ENCODE measurements at regions not wholly inside any gene's neighbourhood (a gene's known extent, or its start where the extent isn't known, plus 50 kb on each side); places are given as distances from the start of the nearest gene placed in this dataset.

GRCh38 chr5:162485666-162486292, 418.2 kb downstream of the GABRG2 start:
- no peak for DNase-seq (ENCODE audit: low read depth in 2 of 2)

DNA sequence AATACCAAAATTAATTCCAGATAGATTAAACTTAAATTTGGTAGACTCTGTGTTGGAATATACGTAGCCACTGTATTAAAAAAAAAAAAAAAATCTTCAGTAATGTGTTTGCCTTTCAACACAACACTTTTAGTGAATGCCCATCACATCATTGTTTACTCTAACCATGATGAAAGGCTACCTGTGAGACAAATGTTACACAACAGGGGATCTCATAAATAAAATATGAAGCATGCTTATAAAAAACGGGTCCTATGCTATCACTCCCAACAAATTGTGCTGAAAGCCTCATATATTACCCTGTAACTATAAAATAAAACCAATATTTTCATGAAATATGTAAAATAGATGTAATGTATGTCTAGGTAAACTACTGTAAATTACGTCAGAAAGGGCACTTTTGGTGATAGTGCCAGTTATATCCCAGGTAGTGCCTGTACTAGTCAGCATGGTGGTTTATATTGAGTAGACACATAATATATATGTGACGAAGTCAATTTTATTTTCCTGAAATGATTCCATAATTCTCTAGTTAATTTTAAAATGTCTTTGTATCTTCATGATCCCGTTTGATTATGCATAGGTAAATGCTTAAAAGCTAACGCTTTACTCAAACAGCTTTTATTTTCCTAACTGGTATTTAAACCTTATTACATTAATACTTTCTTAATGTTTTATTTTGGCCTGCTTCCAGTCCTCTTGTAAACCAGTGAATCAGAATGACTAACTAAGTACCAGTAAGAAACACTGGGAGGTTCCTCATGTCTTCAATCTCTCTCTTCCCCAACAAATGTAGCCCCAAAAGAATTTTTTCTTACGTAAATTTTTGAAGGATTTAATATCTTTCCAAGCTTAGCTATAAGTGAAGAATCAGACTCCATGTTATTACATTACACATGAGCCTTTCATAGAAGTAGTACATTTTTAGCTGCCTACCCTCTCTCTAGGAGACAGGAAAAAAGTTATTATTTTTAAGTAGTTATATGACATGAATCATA, 420.3 kb downstream of the GABRG2 start:
- no peak for DNase-seq (ENCODE audit: low read depth in 2 of 2)

DNA sequence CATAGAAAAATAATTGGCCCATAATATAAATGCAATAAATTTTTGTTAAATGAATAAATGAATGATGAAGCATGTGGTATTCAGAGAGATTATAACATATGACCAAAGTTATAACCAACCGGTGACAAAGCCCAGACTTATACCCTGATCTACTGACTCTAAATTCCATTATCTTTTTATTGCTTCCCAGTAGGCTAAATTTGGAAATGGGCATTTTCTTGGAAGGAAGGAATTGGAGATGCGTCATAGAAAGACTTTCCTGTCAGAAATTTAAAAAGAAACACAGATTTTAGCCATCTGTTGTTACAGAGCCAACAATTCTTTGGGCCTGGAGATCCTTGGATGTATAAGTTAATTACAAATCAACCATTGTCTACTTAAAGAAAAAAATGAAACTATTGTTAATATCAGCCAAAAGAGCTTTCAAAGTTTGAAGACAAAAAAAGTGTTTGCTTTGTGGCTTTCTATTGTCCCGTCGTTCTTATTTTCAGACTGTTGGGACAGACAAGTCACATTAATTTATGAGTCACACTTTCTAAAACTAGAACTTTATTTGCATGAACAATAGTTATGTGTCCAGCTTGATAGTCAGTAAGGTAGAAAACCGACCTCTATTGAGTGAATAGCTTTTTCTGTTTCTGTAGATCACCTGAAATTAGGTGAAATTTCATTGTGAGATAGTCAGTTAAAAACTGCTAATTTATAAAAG, 428.7 kb downstream of the GABRG2 start:
- DNase-seq (ENCODE audit: low read depth in 2 of 2): no peak

DNA sequence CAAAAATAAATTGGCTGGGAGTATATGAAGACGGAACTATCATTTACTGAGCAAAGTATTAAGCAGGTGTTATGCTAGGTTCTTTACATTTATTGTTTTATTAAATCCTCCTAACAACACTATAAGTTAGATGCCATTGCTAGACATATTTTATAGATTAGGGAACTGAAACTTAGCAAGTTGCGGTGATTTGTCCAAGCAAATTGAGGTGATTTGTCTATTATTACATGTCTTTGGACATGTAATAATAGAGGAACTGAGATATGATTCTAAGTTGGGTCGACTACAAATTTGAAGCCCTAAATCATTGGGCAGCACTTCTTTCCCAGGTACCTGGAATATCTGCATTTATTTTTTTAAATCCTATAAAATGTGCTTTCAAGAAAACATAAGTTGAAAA, 429.9 kb downstream of the GABRG2 start:
- DNase-seq (ENCODE audit: low read depth in 2 of 2): no peak

GRCh38 chr5:162502780-162503179, 435.2 kb downstream of the GABRG2 start:
- no peak for DNase-seq (ENCODE audit: low read depth in 2 of 2)

DNA sequence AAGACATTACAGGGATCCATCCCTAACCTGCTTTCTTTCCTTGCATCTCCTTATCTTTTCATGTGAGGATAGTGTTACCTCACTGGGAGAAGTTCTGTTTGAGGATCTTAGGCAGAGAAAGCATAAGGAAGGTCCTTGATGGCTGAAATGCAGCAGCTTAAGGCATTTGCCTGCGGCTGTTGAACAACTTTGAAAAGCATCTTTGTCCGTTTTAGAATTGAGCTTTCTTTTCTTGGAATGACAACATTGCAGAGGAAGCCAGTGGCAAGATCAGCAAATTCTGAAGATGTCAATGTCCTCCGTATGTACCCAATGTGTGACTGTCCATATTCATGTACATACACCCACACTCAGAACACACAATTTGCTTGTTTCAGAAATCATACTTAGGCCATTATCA, 436.2 kb downstream of the GABRG2 start:
- DNase-seq (ENCODE audit: low read depth in 2 of 2): no peak

- DNase-seq (ENCODE audit: low read depth in 2 of 2): no peak
Measured at GRCh38 chr5:162512935-162513565, 445.5 kb downstream of the GABRG2 start.

DNA sequence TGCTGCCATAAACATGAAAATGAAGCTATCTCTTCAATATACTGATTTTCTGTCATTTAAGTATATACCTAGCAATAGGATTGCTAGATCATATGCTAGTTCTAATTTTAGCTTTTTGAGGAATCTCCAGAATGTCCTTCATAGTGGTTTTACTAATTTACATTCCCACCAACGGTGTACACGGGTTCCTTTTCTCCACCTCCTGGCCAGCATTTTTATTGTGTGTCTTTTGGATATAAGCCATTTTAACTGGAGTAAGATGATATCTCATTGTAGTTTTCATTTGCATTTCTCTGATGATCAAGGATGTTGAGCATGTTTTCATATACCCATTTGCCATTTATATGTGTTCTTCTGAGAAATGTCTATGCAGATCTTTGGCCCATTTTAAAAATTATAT, 446.5 kb downstream of the GABRG2 start:
- DNase-seq (ENCODE audit: low read depth in 2 of 2): no peak

- no peak for DNase-seq (ENCODE audit: low read depth in 2 of 2)
Measured at GRCh38 chr5:162520878-162521277, 453.3 kb downstream of the GABRG2 start.

GRCh38 chr5:162529209-162529608, 461.6 kb downstream of the GABRG2 start:
- DNase-seq (ENCODE audit: low read depth in 2 of 2): no peak

DNA sequence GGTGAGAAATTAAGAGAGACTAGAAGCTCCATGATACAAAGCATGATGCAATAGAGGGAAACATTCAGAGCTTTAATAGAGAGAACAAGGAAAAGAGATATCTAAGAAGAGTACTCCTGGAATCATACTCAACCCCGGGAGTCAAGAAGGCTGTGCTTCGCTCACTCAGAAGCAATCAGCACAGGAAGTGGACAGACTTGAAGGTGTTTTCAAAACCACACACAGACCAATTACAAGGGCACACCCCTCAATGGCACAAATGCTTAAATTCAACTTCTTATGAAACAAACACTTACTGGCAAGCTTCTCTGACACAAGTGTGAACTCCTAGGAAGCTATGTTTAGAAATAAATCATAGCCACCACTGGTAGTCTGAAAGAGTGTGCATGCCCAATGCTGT, 462.3 kb downstream of the GABRG2 start:
- no peak for DNase-seq (ENCODE audit: low read depth in 2 of 2)

DNA sequence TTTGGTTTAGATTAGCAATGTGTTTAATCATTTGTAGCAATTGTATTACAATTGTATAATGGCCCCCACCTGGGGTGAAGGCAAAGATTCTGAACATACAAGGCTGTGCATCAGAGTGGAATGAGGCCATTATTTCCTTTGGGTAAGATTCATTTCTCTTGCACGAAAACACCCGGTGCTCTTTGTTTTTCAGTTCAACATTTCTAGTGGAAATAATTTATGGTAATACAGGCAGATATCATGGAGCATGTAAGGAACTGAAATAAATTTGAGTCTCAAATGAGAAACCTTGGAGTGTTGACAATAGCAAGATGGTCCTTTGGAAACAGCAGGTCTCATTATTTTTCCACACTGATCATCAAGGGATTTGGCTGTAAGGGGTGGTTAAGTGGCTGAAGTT, 475.9 kb downstream of the GABRG2 start:
- no peak for DNase-seq (ENCODE audit: low read depth in 2 of 2)

DNA sequence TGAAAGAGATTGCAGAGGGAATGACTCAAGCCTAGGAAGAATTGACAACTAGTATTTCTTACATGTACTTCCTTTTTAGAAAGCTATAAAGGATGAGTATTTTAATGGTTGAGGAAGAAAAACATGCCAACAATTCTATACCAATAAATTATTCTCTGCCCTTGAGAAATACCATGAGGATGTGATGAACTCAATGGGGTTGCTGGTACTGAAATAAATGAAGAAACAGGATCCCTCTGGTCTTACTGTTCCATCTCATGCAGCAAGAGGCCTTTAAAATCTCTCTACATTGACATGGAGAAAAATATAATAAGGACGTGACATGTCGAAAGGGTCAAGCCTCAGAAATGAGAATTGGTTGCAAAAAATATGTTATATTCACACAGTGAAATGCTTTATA, 477.3 kb downstream of the GABRG2 start:
- DNase-seq (ENCODE audit: low read depth in 2 of 2): no peak

- no peak for DNase-seq (ENCODE audit: low read depth in 2 of 2)
Measured at GRCh38 chr5:162550236-162550635, 482.7 kb downstream of the GABRG2 start.

GRCh38 chr5:162558120-162558519, 490.5 kb downstream of the GABRG2 start:
- DNase-seq (ENCODE audit: low read depth in 2 of 2): no peak

DNA sequence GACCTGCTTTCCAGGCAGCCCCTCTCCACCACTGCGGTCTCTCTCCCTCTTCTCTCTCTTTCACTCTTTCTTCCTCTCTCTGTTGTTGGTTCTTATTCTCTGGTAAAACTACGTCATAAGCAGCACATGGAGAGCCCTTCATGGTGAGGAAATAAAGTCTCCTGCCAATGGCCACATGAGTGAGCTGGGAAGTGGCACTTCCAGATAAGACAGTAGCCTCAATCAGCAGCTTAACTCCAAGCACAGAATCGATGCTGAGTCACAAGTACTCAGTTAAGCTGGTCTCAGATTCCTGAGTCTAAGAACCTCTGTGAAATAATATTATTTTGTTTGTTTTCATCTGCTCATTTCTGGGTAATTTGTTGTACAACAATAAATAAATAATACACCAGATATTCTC, 500.1 kb downstream of the GABRG2 start:
- no peak for DNase-seq (ENCODE audit: low read depth in 2 of 2)

- no peak for DNase-seq (ENCODE audit: low read depth in 2 of 2)
Measured at GRCh38 chr5:162573758-162574157, 506.2 kb downstream of the GABRG2 start.

GRCh38 chr5:162591724-162592123, 524.2 kb downstream of the GABRG2 start:
- DNase-seq (ENCODE audit: low read depth in 2 of 2): no peak

GRCh38 chr5:162593881-162594280, 526.3 kb downstream of the GABRG2 start:
- DNase-seq (ENCODE audit: low read depth in 2 of 2): no peak

DNA sequence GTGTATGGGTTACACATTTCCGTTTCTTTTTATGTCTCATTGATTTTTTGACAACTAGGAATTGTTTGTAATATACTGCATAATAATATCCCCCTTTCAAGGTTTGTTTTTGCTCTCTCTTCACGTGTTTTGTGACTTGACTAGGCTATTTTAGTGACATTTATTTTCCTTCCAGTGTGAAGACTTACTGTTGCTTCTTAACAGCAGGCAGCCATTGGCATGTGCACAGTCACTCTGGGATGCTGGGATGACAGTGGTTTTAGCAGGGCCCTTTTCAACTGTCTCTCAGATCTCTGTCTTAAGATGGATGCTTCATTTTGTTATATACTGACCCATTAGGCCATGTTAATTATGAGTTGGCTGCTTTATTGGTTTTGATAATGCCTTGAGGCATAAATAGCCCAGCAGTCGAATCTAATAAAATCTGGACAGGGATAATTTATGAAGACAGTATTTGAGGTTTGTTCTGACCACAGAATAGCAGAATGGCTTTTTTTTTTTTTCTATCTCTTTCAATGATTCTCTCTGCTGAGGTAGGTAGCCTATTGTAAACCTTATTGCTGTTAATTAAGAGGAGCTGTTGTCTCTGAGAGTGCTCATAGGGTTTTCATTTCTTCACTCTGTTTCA, 536.0 kb downstream of the GABRG2 start:
- DNase-seq (ENCODE audit: low read depth in 2 of 2): no peak

DNA sequence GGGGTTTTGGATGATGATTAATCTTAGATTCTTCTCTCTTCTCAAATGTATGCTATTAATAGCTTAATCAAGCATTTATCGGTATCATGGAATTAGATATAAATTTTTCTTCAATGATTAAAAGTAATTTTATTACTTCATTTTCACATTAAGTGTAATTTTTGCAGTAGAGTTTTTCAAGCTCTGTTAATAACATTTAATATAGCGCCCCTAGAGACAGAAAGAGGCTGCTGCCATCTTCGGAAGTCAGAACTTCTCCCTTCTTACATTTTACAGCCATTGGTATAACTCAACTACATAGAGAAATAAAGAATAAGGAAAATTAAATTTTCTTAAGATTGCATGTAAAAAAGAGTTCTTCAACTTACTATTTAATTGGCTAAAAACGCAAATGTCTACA, 540.3 kb downstream of the GABRG2 start:
- DNase-seq (ENCODE audit: low read depth in 2 of 2): no peak
